WTC11 (cell line): ENCODE measurements at regions not wholly inside any gene's neighbourhood (a gene's known extent, or its start where the extent isn't known, plus 50 kb on each side); places are given as distances from the start of the nearest gene placed in this dataset.

Experiments used
- ATAC-seq: fragments of 200-7000 bp; cut with Tn5 transposase; 2 replicates; pipeline ENCODE4 v1.10.0; 2021; ENCODE audit warnings: mild to moderate bottlenecking, moderate library complexity
- CTCF ChIA-PET: fragments of 300-600 bp; sonication (Branson Sonifier 250); formaldehyde crosslinking; loops from one replicate; lab custom pipeline; 2021; ENCODE audit warnings: antibody characterized with exemption; lab: Charles Lee
- POLR2A ChIA-PET: fragments of 350-600 bp; sonication (Branson Sonifier 250); formaldehyde crosslinking; loops from one replicate; lab custom pipeline; 2021; ENCODE audit warnings: antibody characterized with exemption; lab: Charles Lee
- DNase-seq: peaks from one replicate; pipeline ENCODE4 v3.0.0; 2021; ENCODE audit warnings: low spot score
- H3K27ac Mint-ChIP-seq: 2 replicates; pipeline ENCODE4 v1.8.0; 2021; ENCODE audit warnings: mixed read lengths
- H3K27me3 Mint-ChIP-seq: 2 replicates; pipeline ENCODE4 v1.8.0; 2021; ENCODE audit warnings: low read depth, mild to moderate bottlenecking, moderate library complexity, mixed read lengths
- H3K36me3 Mint-ChIP-seq: 2 replicates; pipeline ENCODE4 v1.8.0; 2021; ENCODE audit warnings: mixed read lengths
- H3K4me1 Mint-ChIP-seq: 2 replicates; pipeline ENCODE4 v1.8.0; 2022; ENCODE audit warnings: mixed read lengths
- H3K4me3 Mint-ChIP-seq: 2 replicates; pipeline ENCODE4 v1.8.0; 2021; ENCODE audit warnings: mild to moderate bottlenecking, moderate library complexity, mixed read lengths
- H3K9me3 Mint-ChIP-seq: 2 replicates; pipeline ENCODE4 v1.8.0; 2021; ENCODE audit warnings: mixed read lengths
- ATF1 ChIP-seq: sonication (generic); formaldehyde crosslinking; IDR thresholded peaks from 2 replicates; pipeline ENCODE4 v1.8.1; 2023; ENCODE audit warnings: mild to moderate bottlenecking, moderate library complexity, missing genetic modification reagents
- CBFB ChIP-seq: sonication (generic); formaldehyde crosslinking; IDR thresholded peaks from 2 replicates; pipeline ENCODE4 v1.8.1; 2022; ENCODE audit warnings: mild to moderate bottlenecking, low read depth, missing genetic modification reagents
- FOXJ3 ChIP-seq: sonication (generic); formaldehyde crosslinking; IDR thresholded peaks from 2 replicates; pipeline ENCODE4 v1.9.0; 2021; ENCODE audit warnings: missing genetic modification reagents, mild to moderate bottlenecking, borderline replicate concordance
- FOXK1 ChIP-seq: sonication (generic); formaldehyde crosslinking; IDR thresholded peaks from 2 replicates; pipeline ENCODE4 v1.8.0; 2022; ENCODE audit warnings: mild to moderate bottlenecking, moderate library complexity, missing genetic modification reagents
- GRHL2 ChIP-seq: fragments of 250-450 bp; sonication (Bioruptor Pico); IDR thresholded peaks from 2 replicates; pipeline ENCODE4 v1.8.0; 2022; ENCODE audit warnings: mild to moderate bottlenecking, moderate library complexity; ENCODE audit not compliant: insufficient replicate concordance, severe bottlenecking
- GTF2I ChIP-seq: fragments of 250-450 bp; sonication (Bioruptor Pico); conservative IDR thresholded peaks from 2 replicates; pipeline ENCODE4 v1.4.0; 2021; ENCODE audit warnings: mild to moderate bottlenecking
- IRF2 ChIP-seq: sonication (generic); formaldehyde crosslinking; IDR thresholded peaks from 2 replicates; pipeline ENCODE4 v1.8.0; 2022; ENCODE audit warnings: low read depth, missing genetic modification reagents, borderline replicate concordance
- JAZF1 ChIP-seq: fragments of 250-450 bp; sonication (Bioruptor Pico); IDR thresholded peaks from 2 replicates; pipeline ENCODE4 v1.9.0; 2021; ENCODE audit warnings: moderate library complexity, mild to moderate bottlenecking, inconsistent platforms
- KAT7 ChIP-seq: sonication (generic); formaldehyde crosslinking; IDR thresholded peaks from 2 replicates; pipeline ENCODE4 v1.8.1; 2023; ENCODE audit warnings: missing genetic modification reagents, mild to moderate bottlenecking, borderline replicate concordance
- MXD4 ChIP-seq: fragments of 250-450 bp; sonication (Bioruptor Pico); IDR thresholded peaks from 2 replicates; pipeline ENCODE4 v1.8.0; 2021; ENCODE audit warnings: mild to moderate bottlenecking, moderate library complexity, borderline replicate concordance
- NFATC4 ChIP-seq: fragments of 250-450 bp; sonication (Bioruptor Pico); IDR thresholded peaks from 2 replicates; pipeline ENCODE4 v1.9.0; 2021; ENCODE audit warnings: mild to moderate bottlenecking
- NFE2L1 ChIP-seq: sonication (generic); formaldehyde crosslinking; IDR thresholded peaks from 2 replicates; pipeline ENCODE4 v1.8.1; 2023; ENCODE audit warnings: missing genetic modification reagents
- NR2C2 ChIP-seq: sonication (generic); formaldehyde crosslinking; IDR thresholded peaks from 2 replicates; pipeline ENCODE4 v1.8.0; 2022; ENCODE audit warnings: mild to moderate bottlenecking, missing genetic modification reagents
- NR3C1 ChIP-seq: sonication (generic); formaldehyde crosslinking; conservative IDR thresholded peaks from 2 replicates; pipeline ENCODE4 v1.8.1; 2023; ENCODE audit warnings: low read depth, mild to moderate bottlenecking, missing genetic modification reagents
- OVOL2 ChIP-seq: fragments of 250-450 bp; sonication (Bioruptor Pico); IDR thresholded peaks from 2 replicates; pipeline ENCODE4 v1.9.0; 2021; ENCODE audit warnings: mild to moderate bottlenecking, borderline replicate concordance
- TEAD1 ChIP-seq: sonication (generic); formaldehyde crosslinking; IDR thresholded peaks from 2 replicates; pipeline ENCODE4 v1.8.0; 2022; ENCODE audit warnings: mild to moderate bottlenecking, missing genetic modification reagents
- TEAD4 ChIP-seq: sonication (generic); formaldehyde crosslinking; IDR thresholded peaks from 2 replicates; pipeline ENCODE4 v1.8.0; 2022; ENCODE audit warnings: mild to moderate bottlenecking, missing genetic modification reagents
- TP53 ChIP-seq: sonication (generic); formaldehyde crosslinking; IDR thresholded peaks from 2 replicates; pipeline ENCODE4 v1.8.1; 2023; ENCODE audit warnings: mild to moderate bottlenecking, missing genetic modification reagents
- ZNF121 ChIP-seq: sonication (generic); formaldehyde crosslinking; IDR thresholded peaks from 2 replicates; pipeline ENCODE4 v1.8.0; 2023; ENCODE audit warnings: missing genetic modification reagents
- ZNF232 ChIP-seq: sonication (generic); formaldehyde crosslinking; IDR thresholded peaks from 2 replicates; pipeline ENCODE4 v1.8.0; 2022; ENCODE audit warnings: mild to moderate bottlenecking, missing genetic modification reagents
- ZNF317 ChIP-seq: sonication (generic); formaldehyde crosslinking; IDR thresholded peaks from 2 replicates; pipeline ENCODE4 v1.8.1; 2023; ENCODE audit warnings: low read depth, mild to moderate bottlenecking, moderate library complexity, missing genetic modification reagents, borderline replicate concordance
- ZNF396 ChIP-seq: fragments of 250-450 bp; sonication (Bioruptor Pico); IDR thresholded peaks from 2 replicates; pipeline ENCODE4 v1.8.0; 2021; ENCODE audit warnings: mild to moderate bottlenecking, moderate library complexity, borderline replicate concordance
- ZNF416 ChIP-seq: fragments of 250-450 bp; sonication (Bioruptor Pico); IDR thresholded peaks from 2 replicates; pipeline ENCODE4 v1.9.0; 2021; ENCODE audit warnings: mild to moderate bottlenecking, inconsistent platforms
- ZNF423 ChIP-seq: fragments of 250-450 bp; sonication (Bioruptor Pico); IDR thresholded peaks from 2 replicates; pipeline ENCODE4 v2.1.2; 2022; ENCODE audit warnings: mild to moderate bottlenecking, moderate library complexity
- ZNF671 ChIP-seq: fragments of 250-450 bp; sonication (Bioruptor Pico); IDR thresholded peaks from 2 replicates; pipeline ENCODE4 v1.8.0; 2021; ENCODE audit warnings: mild to moderate bottlenecking
- TF ChIP-seq, protein P1 (sequence below): sonication (generic); formaldehyde crosslinking; IDR thresholded peaks from 2 replicates; pipeline ENCODE4 v1.8.1; 2022; ENCODE audit warnings: mild to moderate bottlenecking, missing genetic modification reagents, moderate library complexity, borderline replicate concordance
- TF ChIP-seq, protein P2 (sequence below): fragments of 200-600 bp; IDR thresholded peaks from 2 replicates; pipeline ENCODE4 v1.8.0; 2022; ENCODE audit warnings: antibody characterized with exemption
- TF ChIP-seq, protein P3 (sequence below): sonication (generic); formaldehyde crosslinking; IDR thresholded peaks from 2 replicates; pipeline ENCODE4 v1.8.1; 2022; ENCODE audit warnings: low read depth, mild to moderate bottlenecking, moderate library complexity, missing genetic modification reagents, borderline replicate concordance
- TF ChIP-seq, protein P4 (sequence below): sonication (generic); formaldehyde crosslinking; IDR thresholded peaks from 2 replicates; pipeline ENCODE4 v1.8.0; 2022; ENCODE audit warnings: mild to moderate bottlenecking, missing genetic modification reagents

DNA sequence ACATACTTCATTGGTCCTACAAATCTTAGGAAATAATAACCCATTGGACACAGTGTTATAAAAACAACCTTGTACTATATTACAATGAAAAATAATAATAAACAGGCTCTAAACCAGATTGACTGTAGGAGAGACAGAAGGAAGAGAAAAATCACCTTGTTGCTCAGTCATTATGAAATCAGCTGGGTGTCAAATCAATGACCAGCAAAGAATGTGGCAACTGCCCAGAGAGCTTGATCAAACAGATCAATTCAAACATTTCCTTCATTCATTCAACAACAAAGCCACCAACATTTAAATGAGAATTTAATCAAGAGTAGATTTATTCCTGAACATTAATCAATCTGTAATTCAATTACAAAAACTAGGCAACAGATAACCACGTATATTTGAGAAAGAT, 671.9 kb upstream of the CHAC2 start:
- no peaks in the 10 kb centered on the region for H3K27me3 Mint-ChIP-seq

DNA sequence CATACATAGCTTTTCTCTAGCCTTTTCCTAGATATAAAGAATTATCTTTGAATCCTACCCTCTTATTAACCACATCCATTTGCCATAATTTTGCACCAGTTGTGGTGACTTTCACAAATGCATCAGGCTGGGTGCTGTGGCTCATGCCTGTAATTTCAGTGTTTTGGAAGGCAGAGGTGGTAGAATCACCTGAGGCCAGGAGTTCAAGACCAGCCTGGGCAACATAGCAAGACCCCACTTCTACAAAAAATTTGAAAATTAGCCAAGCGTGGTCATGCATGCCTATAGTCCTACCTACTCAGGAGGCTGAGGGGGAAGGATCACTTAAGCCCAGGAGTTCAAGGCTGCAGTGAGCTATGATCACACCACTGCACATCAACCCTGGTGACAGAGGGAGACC, 672.4 kb upstream of the CHAC2 start:
- Mint-ChIP-seq H3K27me3 (no peaks in the 10 kb centered on the region), H3K36me3 (0 out of 2 replicates have a peak, but pooled peaks cover 3% of the 10 kb centered on the region), H3K9me3 (peaks cover 3% of the 10 kb centered on the region; the same call in 1 of the 2 replicates), H3K27ac (no peak overlapping the region), H3K4me1 (peaks cover 15% of the 10 kb centered on the region), H3K4me3 (no peak overlapping the region)
- peak; percentile 93 for TF ChIP-seq ZNF121
- no peak for TF ChIP-seq ZNF671 (CRISPR knock-in tag)
- CTCF ChIA-PET = no interaction called here
- DNase-seq (no peak), ATAC-seq (no peak)
- POLR2A ChIA-PET = no interaction called here

More for the DNA sequence above, 671.9 kb upstream of the CHAC2 start:
- ChIA-PET CTCF (no interaction called here), POLR2A (no interaction called here)
- Mint-ChIP-seq H3K36me3 (no peaks in the 10 kb centered on the region), H3K4me3 (no peak overlapping the region), H3K9me3 (peaks cover 3% of the 10 kb centered on the region; the same call in 1 of the 2 replicates), H3K4me1 (peaks cover 15% of the 10 kb centered on the region), H3K27ac (no peak overlapping the region)
- DNase-seq (no peak), ATAC-seq (no peak)
- no peak for TF ChIP-seq ZNF671 (CRISPR knock-in tag)
- TF ChIP-seq OVOL2 (CRISPR knock-in tag) = no peak
- TF ChIP-seq ZNF121 = no peak
- no peak for TF ChIP-seq ZNF317 (CRISPR knock-in tag)
- TF ChIP-seq TP53 (CRISPR knock-in tag) = no peak
- TF ChIP-seq ATF1 = no peak
- no peak for TF ChIP-seq KAT7 (CRISPR knock-in tag)
- no peak for TF ChIP-seq TEAD4 (CRISPR knock-in tag)
- no peak for TF ChIP-seq FOXK1 (CRISPR knock-in tag)
- no peak for TF ChIP-seq ZNF232
- no peak for TF ChIP-seq IRF2 (CRISPR knock-in tag)
- TF ChIP-seq, protein P1, sequence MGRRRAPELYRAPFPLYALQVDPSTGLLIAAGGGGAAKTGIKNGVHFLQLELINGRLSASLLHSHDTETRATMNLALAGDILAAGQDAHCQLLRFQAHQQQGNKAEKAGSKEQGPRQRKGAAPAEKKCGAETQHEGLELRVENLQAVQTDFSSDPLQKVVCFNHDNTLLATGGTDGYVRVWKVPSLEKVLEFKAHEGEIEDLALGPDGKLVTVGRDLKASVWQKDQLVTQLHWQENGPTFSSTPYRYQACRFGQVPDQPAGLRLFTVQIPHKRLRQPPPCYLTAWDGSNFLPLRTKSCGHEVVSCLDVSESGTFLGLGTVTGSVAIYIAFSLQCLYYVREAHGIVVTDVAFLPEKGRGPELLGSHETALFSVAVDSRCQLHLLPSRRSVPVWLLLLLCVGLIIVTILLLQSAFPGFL = no peak
- TF ChIP-seq, protein P2, sequence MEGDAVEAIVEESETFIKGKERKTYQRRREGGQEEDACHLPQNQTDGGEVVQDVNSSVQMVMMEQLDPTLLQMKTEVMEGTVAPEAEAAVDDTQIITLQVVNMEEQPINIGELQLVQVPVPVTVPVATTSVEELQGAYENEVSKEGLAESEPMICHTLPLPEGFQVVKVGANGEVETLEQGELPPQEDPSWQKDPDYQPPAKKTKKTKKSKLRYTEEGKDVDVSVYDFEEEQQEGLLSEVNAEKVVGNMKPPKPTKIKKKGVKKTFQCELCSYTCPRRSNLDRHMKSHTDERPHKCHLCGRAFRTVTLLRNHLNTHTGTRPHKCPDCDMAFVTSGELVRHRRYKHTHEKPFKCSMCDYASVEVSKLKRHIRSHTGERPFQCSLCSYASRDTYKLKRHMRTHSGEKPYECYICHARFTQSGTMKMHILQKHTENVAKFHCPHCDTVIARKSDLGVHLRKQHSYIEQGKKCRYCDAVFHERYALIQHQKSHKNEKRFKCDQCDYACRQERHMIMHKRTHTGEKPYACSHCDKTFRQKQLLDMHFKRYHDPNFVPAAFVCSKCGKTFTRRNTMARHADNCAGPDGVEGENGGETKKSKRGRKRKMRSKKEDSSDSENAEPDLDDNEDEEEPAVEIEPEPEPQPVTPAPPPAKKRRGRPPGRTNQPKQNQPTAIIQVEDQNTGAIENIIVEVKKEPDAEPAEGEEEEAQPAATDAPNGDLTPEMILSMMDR = no peak
- no peak for TF ChIP-seq GTF2I
- TF ChIP-seq JAZF1 (CRISPR knock-in tag) = no peak
- TF ChIP-seq NR2C2 (CRISPR knock-in tag) = no peak
- no peak for TF ChIP-seq MXD4 (CRISPR knock-in tag)
- no peak for TF ChIP-seq TEAD1
- no peak for TF ChIP-seq GRHL2

DNA sequence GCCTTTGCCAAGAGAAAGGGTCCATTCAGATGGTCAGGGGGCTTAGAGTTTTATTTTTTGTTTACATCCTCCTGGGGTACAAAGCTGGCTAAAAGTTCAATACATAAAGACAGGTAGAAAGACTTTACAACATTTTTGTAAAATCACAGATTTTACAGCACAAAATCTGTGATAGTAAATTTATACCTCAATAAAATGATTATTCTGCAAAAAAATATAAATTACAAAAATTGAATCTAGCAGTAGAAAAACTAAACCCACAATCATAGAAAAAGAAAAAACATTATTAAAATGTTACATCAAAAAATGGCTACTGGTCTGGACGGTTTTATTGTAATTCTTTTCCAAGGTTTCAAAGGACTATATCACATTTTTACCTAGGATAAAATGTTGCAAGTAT, 674.2 kb upstream of the CHAC2 start:
- H3K27me3 Mint-ChIP-seq = no peaks in the 10 kb centered on the region
- no peak overlapping the region for H3K4me3 Mint-ChIP-seq
- ChIA-PET POLR2A (no interaction called here), CTCF (no interaction called here)
- H3K36me3 Mint-ChIP-seq = peaks cover 7% of the 10 kb centered on the region; the same call in 1 of the 2 replicates
- DNase-seq = no peak
- peaks cover 12% of the 10 kb centered on the region for H3K9me3 Mint-ChIP-seq
- peaks cover 15% of the 10 kb centered on the region for H3K4me1 Mint-ChIP-seq
- ATAC-seq = no peak
- H3K27ac Mint-ChIP-seq = no peak overlapping the region
- TF ChIP-seq, protein P3, sequence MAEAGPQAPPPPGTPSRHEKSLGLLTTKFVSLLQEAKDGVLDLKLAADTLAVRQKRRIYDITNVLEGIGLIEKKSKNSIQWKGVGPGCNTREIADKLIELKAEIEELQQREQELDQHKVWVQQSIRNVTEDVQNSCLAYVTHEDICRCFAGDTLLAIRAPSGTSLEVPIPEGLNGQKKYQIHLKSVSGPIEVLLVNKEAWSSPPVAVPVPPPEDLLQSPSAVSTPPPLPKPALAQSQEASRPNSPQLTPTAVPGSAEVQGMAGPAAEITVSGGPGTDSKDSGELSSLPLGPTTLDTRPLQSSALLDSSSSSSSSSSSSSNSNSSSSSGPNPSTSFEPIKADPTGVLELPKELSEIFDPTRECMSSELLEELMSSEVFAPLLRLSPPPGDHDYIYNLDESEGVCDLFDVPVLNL (CRISPR knock-in tag) = no peak
- TF ChIP-seq, protein P4, sequence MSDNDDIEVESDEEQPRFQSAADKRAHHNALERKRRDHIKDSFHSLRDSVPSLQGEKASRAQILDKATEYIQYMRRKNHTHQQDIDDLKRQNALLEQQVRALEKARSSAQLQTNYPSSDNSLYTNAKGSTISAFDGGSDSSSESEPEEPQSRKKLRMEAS (CRISPR knock-in tag) = no peak
- TF ChIP-seq, protein P1 = no peak
- TF ChIP-seq OVOL2 (CRISPR knock-in tag) (no peak), CBFB (no peak), NFATC4 (no peak), ZNF416 (no peak), ZNF396 (CRISPR knock-in tag) (no peak), NFE2L1 (CRISPR knock-in tag) (no peak), GRHL2 (no peak), ZNF232 (no peak), ZNF423 (CRISPR knock-in tag) (no peak), ZNF317 (CRISPR knock-in tag) (no peak), TEAD4 (CRISPR knock-in tag) (no peak), FOXJ3 (CRISPR knock-in tag) (no peak), NR3C1 (CRISPR knock-in tag) (no peak)
